Stomach smooth muscle (tissue), 2 donors: ENCODE measurements at regions not wholly inside any gene's neighbourhood (a gene's known extent, or its start where the extent isn't known, plus 50 kb on each side); places are given as distances from the start of the nearest gene placed in this dataset.

Experiments used
- H3K27ac ChIP-seq: one replicate; pipeline ENCODE4 v1.7.0; 2013; ENCODE audit warnings: mild to moderate bottlenecking, low read length, inconsistent platforms
- H3K27me3 ChIP-seq, 2 donors: one replicate each; pipeline ENCODE4 v1.7.0; 2013; ENCODE audit warnings: low read length in 2 of 2; ENCODE audit not compliant: insufficient read depth in 2 of 2, control insufficient read depth in 1 of 2
- H3K36me3 ChIP-seq, 2 donors: one replicate each; pipeline ENCODE4 v1.7.0; 2013; ENCODE audit warnings: low read length in 2 of 2; ENCODE audit not compliant: control insufficient read depth in 2 of 2, insufficient read depth in 2 of 2
- H3K4me1 ChIP-seq: one replicate; pipeline ENCODE4 v1.7.0; 2013; ENCODE audit warnings: low read length; ENCODE audit not compliant: control insufficient read depth, insufficient read depth
- H3K4me3 ChIP-seq, 2 donors: one replicate each; pipeline ENCODE4 v1.7.0; 2013; ENCODE audit warnings: low read length in 2 of 2
- H3K9ac ChIP-seq, 2 donors: one replicate each; pipeline ENCODE4 v1.7.0; 2013; ENCODE audit warnings: low read length in 2 of 2, mild to moderate bottlenecking in 1 of 2
- H3K9me3 ChIP-seq, 2 donors: one replicate each; pipeline ENCODE4 v1.7.0; 2013; ENCODE audit warnings: low read length in 2 of 2; ENCODE audit not compliant: control insufficient read depth in 2 of 2
- donor health status: healthy.
- donor health status: Pancreatic carcinoma.

- H3K36me3 ChIP-seq, result no peaks in the 10 kb centered on the region
These were observed 577.1 kb upstream of the CDH5 start for GRCh38 chr16:65789161-65789945.

GRCh38 chr16:65788434-65789140, 577.9 kb upstream of the CDH5 start:
- H3K36me3 ChIP-seq, result no peaks in the 10 kb centered on the region
- no peaks in the 10 kb centered on the region for H3K27me3 ChIP-seq
- H3K4me1 ChIP-seq, result no peaks in the 10 kb centered on the region
- H3K9me3 ChIP-seq, result no peaks in the 10 kb centered on the region
- no peak overlapping the region for H3K4me3 ChIP-seq
- H3K9ac ChIP-seq, result no peak overlapping the region
- H3K27ac ChIP-seq, result no peak overlapping the region

More at GRCh38 chr16:65789161-65789945, 577.1 kb upstream of the CDH5 start:
- Histone ChIP-seq H3K27ac (no peak overlapping the region), H3K9ac (no peak overlapping the region), H3K27me3 (no peaks in the 10 kb centered on the region), H3K4me3 (no peak overlapping the region), H3K9me3 (no peaks in the 10 kb centered on the region), H3K4me1 (no peaks in the 10 kb centered on the region)

- Histone ChIP-seq H3K9me3 (no peaks in the 10 kb centered on the region), H3K4me1 (peaks cover 4% of the 10 kb centered on the region), H3K27me3 (no peaks in the 10 kb centered on the region), H3K27ac (no peak overlapping the region), H3K4me3 (no peak overlapping the region), H3K36me3 (no peaks in the 10 kb centered on the region), H3K9ac (no peak overlapping the region)
These were observed 578.6 kb upstream of the CDH5 start for GRCh38 chr16:65787921-65788320.

- H3K9me3 ChIP-seq, result no peaks in the 10 kb centered on the region
- H3K4me3 ChIP-seq, result no peak overlapping the region
- no peaks in the 10 kb centered on the region for H3K27me3 ChIP-seq
- H3K36me3 ChIP-seq, result no peaks in the 10 kb centered on the region
- H3K9ac ChIP-seq, result no peak overlapping the region
- H3K4me1 ChIP-seq, result peaks cover 9% of the 10 kb centered on the region
- H3K27ac ChIP-seq, result no peak overlapping the region
These were observed 579.6 kb upstream of the CDH5 start for GRCh38 chr16:65786916-65787315.

- no peaks in the 10 kb centered on the region for H3K36me3 ChIP-seq
- H3K27ac ChIP-seq, result no peak overlapping the region
- no peak overlapping the region for H3K4me3 ChIP-seq
- no peaks in the 10 kb centered on the region for H3K9me3 ChIP-seq
- no peaks in the 10 kb centered on the region for H3K27me3 ChIP-seq
- peaks cover 9% of the 10 kb centered on the region for H3K4me1 ChIP-seq
- H3K9ac ChIP-seq, result no peak overlapping the region
These were observed 582.6 kb upstream of the CDH5 start for GRCh38 chr16:65783709-65784474.

- Histone ChIP-seq H3K27me3 (no peaks in the 10 kb centered on the region), H3K9ac (no peak overlapping the region), H3K9me3 (no peaks in the 10 kb centered on the region), H3K27ac (no peak overlapping the region), H3K36me3 (no peaks in the 10 kb centered on the region), H3K4me3 (peak overlapping the region in 1 of 2 donors; percentile 22), H3K4me1 (peaks cover 9% of the 10 kb centered on the region)
These were observed 583.6 kb upstream of the CDH5 start for GRCh38 chr16:65782611-65783600.

GRCh38 chr16:65781855-65782254, 584.6 kb upstream of the CDH5 start:
- no peak overlapping the region for H3K4me3 ChIP-seq
- H3K27ac ChIP-seq, result no peak overlapping the region
- H3K36me3 ChIP-seq, result no peaks in the 10 kb centered on the region
- no peak overlapping the region for H3K9ac ChIP-seq
- no peaks in the 10 kb centered on the region for H3K9me3 ChIP-seq
- H3K4me1 ChIP-seq, result peaks cover 9% of the 10 kb centered on the region
- no peaks in the 10 kb centered on the region for H3K27me3 ChIP-seq

GRCh38 chr16:65781363-65781762, 585.1 kb upstream of the CDH5 start:
- no peaks in the 10 kb centered on the region for H3K27me3 ChIP-seq
- no peaks in the 10 kb centered on the region for H3K36me3 ChIP-seq
- no peak overlapping the region for H3K4me3 ChIP-seq
- peaks cover 9% of the 10 kb centered on the region for H3K4me1 ChIP-seq
- H3K9ac ChIP-seq, result no peak overlapping the region
- H3K9me3 ChIP-seq, result peaks cover 0 to 2% of the 10 kb centered on the region in 2 donors
- H3K27ac ChIP-seq, result no peak overlapping the region

- Histone ChIP-seq H3K4me3 (no peak overlapping the region), H3K36me3 (no peaks in the 10 kb centered on the region), H3K9me3 (peaks cover 3 to 4% of the 10 kb centered on the region in 2 donors), H3K27me3 (no peaks in the 10 kb centered on the region), H3K4me1 (peaks cover 9% of the 10 kb centered on the region), H3K9ac (no peak overlapping the region), H3K27ac (no peak overlapping the region)
These were observed 587.3 kb upstream of the CDH5 start for GRCh38 chr16:65779201-65779600.
